ENCODE measurements at regions not wholly inside any gene's neighbourhood (a gene's known extent, or its start where the extent isn't known, plus 50 kb on each side); places are given as distances from the start of the nearest gene placed in this dataset.

DNA sequence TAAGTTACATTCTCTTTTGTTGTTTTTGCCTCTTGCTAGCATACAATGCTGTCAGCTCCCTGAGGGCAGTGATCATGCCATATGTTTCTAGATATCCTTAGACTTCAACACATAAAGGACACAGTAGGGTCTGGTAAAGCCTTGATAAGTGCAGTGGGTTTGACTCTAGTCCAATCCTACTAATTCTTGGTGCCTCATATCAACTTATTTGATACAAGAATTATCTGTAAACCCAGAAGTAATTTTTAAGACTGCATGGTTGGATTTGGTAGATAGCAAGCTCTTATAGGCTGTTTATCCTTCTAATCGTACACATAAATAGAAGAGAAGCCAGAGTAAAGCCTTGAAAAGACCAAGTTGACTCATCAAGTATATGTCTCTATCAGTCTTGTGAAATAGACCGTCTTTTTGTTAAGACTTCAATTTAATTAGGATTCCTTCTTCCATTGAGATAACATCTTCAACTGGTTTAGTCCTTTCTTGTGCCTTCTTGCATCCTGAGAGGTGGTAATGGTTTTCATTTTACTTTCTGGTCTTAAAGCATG is 265.6 kb upstream of the CDIN1 start:
- DNase-seq = no peak

DNA sequence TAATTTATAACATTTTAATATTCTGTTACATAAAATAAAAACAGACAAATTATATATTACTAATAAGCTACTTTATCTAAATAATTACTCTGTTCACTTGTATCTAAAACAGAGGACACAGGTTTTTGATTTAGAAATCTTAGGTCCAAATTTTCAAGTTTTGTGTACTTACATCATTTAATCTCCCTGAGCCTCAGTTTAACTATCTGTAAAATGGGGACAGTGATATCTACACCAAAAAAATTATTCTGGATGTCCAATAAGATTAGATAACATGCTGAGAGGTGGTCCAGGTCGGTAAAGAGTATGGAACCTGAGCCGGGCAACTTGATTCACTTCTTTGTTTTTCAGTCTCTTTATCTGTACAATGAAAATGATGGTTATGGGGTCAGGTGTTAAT is 263.8 kb upstream of the CDIN1 start:
- DNase-seq = no peak

DNA sequence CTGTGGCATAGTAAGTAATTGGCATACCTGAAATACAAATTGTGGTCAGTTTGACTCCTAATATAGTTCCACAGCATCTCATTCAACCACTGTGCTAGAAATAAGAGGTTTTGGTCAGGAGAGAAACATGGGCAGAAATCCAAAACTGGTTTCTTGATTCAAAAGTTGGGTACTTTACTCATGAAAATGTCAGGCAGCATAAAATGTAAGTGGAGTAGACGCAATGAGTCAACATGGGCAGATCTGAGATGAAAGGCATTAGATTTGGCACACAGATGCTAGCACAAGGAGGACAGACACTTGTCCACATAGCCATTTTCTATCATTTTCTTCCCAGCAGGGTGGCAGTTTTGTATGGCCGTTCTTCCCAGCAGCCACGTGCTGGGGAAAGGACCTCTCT is 255.8 kb upstream of the CDIN1 start:
- DNase-seq = no peak

DNA sequence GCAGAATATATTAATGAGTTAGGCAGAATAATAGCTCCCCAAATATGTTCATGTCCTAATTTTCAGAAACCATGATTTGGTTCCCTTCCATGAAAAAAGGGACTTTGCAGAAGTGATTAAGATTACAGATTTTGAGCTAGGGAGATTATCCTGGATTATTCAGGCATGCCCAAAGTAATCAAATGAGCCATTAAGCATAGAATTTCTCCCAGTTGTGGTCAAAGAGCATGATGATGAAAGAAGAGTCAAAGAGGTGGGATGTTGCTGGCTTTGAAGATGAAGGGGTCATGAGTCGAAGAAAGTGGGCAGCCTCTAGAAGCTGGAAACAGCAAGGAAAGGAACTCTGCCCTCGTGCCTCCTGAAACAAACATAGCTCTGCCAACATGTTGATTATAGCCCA is 254.2 kb upstream of the CDIN1 start:
- DNase-seq = no peak

DNA sequence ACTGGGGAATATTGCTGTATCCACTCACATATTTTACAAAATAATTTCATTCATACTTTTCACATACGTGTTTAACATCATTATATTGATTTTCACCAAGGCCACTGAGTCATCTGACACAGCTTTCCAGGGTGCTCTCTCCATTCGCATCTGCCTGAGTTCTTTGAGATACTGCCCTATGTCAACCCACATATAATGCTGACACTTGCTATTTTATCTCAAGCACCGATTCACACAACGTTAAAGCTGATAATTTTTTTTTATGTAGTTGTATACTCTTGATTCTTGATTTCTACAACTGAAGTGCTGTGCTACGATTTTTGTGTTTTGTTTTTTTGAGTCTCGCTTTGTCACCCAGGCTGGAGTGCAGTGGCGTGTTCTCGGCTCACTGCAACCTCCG is 249.8 kb upstream of the CDIN1 start:
- no peak for DNase-seq

DNA sequence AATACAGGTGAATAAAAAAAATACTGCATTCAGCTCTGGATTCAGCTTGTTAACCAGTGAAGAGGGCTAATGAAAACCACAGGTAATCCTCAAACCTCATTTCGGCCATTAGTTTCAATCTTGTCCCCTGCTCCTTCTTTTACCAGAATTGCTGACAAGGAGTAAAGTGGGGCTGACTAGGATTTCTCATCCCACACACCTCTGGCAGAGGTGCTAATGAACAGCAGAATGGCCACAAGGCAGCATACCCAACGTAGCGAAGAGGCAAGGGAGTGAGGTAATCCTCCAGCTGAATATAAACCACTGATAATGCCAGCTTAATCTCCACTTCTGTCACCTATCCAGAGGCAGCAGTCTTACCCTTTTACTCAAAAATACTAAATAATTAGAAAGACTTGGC is 248.8 kb upstream of the CDIN1 start:
- DNase-seq = no peak

DNA sequence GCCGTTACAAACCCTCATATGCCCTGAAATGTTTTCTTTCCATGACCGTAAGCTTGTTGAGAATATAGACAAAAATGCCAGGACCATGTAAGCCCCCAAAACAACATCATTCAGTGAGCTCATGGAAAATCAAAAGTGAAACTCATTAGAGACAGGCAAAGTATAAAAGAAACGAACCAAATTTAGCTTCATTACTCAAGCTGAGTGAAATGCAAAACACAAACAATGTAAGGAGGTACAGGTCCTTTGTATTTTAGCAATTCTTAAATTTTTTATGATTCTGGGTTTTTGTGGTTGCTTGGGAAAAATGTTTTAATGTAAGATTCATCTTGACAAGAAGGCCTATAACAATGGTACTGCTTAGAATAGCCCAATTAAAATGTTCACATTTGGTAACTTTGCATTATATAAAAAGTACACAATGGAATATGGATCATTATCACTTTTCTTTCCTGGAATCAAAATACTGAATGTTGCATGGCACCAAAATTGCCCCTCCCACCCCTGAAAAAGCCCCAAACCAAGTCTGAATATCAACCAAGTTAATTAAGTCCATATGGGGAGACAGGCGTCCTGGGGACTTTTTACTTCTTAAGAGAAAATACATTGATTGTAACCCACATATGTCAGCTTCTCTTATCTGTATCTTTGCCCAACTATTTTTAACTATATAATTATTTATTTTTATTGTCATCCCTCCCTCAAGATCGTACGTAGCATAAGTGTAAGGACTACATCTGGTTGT is 247.7 kb upstream of the CDIN1 start:
- no peak for DNase-seq

DNA sequence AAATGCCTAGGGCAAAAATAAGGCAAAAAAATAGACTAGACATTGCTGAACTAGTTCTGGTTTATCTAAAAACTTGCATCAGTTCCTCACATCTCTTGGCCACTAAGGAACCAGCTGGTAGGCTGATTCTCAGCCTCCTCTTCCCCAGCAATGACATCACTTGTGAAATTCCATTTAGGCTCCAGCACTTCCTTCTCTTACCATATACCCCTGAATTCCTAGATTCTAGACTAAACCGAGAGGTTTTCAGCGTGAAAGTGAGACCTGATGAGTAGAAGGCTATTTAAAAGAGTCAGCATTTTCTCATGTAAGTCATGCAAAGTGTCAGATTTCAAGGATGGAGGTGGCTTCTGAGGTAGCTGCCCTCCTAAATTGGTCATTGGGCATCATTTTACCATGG is 247.1 kb upstream of the CDIN1 start:
- DNase-seq = no peak

DNA sequence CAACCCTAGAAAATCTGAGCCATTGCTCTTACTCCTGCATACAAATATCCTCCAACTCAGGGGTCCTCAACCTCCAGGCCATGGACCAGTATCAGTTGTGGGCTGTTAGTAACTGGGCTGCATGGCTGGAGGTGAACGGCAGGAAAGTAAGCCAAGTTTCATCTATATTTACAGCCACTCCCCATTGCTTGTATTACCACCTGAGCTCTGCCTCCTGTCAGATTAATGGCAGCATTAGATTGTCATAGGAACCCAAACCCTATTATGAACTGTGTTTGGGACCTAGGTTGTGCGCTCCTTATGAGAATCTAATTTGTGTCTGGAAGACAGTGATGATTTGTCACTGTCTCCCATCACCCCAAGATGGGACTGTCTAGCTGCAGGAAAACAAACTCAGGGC is 246.5 kb upstream of the CDIN1 start:
- no peak for DNase-seq

DNA sequence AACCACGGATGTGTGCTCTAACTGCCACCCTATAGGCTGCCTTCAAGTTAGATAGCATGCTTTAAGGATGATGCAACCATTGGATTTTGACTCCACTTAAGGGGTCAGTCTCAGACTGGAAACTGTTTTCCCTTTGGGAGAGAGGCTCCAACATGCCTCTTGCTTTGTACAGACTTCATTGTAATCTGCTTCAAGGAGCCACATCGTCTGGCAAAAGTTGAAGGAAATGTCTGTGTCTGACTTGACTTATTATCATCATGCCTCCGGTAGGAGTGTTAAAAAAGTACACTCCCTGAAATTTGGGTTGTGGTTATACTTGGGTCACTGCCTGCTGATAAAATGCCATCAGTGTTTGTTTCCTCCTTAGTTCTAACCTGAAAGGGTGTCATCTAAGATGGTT is 245.4 kb upstream of the CDIN1 start:
- no peak for DNase-seq

DNA sequence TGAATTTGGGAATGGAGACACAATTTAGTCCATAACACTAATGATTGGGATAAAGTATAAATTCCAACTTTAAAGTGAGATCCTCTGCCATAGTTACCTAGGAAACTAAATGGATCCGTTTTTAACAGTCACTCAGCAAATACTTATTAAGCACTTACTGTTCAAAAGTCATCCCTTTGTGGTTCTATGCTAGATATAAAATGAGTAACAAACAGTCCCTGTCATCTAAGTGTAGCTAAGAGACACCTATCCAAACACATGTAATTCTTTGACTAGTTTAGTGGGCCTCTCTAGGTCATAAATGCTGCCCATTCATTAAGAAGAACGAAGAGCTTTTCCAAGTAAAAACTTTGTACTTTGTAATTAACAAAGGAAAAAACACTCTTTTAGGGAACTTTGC is 244.2 kb upstream of the CDIN1 start:
- DNase-seq = no peak

DNA sequence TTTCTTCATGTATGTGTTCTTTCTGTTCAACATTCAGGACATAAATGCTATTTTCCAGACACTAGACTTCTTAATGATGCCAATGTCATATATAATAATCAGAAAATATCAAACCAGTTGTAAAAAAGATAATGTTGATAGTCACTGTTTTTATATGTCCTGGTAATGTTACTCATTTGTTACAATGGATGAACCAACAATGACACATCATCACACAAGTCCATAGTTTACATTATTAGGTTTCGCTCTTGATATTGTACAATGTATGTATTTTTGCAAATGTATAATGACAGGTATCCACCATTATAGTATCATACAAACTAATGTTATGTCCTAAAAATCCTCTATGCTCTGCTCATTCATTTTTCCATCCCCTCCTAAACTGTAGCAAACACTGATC is 243.8 kb upstream of the CDIN1 start:
- no peak for DNase-seq

DNA sequence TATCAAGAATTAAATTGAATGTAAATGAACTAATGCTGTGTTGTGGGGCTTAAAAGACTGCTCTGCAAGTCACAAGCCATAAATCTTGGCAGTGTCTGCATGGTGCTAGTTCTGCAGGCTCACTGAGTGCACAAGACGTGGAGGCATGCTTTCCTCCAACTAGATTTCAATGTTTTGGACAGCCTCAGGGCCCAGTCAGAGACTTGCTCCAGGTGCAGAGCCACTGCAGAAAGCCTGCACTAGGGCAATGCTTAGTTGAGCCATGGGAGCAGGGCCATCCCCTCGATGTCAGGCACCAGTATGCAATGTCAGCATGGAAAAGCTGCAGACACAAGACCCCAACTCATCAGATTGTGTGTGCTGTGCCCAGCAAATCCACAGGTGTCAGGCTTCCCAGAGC is 234.5 kb upstream of the CDIN1 start:
- DNase-seq = no peak

DNA sequence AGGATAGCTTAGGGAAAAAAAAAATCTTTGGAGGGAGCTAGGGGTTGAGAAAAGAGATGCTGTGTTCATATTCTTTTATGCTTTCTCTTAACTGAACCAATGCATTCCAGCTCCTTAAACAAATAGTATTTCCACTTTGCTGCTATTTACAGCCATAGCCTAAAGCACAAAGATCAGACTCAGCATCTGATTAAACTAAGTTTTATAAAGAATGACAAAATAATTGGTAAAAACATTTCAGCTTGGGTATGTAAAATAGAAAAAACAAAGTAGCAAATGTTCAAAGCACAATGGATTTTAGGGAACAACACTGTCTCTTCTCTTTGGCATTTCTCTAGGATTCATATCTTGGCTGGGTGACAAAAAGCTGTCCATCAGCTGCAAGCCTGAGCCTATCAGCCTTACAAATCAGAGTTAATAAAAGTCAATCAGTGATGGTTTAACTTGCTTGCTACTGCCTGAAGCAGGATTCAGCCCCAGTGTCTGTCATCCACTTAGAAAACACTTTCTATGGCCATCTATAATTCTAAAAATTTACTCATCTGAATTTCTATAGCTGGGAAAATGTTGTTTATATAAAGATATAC is 232.1 kb upstream of the CDIN1 start:
- DNase-seq = no peak

DNA sequence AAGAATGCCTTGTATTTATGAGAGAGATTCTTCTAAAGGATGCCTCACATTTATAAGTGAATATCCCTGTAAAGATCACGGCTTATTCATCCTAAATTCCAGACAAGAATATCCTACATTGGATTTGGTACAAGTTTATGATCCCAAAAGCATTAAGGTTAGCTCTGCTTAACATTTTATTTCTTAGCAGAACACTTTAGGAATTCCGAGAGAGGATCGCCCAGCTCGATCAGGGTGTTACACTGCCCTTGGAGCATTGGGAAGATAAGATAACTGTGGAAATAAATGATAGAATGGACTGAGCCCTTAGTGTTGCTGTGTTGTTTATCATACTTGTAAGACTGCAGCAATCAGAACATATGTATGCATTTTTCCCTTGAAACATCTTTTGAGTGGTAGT is 223.0 kb upstream of the CDIN1 start:
- DNase-seq = no peak

DNA sequence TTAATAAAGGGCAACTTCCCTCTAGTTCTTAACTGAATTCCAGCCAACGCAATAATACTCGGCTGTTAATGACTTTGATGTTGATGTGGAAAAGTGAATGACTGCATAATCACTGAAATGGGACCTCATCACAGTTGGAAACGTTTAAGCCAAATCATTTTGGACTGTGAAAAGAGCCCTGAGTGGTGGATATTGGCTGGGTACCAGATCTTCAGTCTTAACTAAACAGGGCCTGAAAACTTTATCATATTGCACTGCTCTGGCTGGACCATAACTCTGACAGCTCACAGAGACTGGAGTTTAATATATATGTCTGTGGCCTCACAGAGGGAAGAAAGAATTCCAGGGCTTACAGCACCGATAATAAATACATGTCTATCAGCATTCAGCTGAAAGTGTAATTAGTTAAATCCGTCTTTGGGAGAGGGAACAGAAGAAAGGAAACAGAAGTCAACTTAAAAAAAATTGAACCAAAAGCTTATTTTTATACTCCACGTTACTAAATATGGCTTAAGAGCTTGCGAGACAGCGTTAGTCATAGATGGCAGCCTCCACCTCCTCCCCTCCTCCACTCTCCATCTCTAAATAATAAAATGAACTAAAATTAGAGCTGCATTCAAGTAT is 222.3 kb upstream of the CDIN1 start:
- DNase-seq = no peak

DNA sequence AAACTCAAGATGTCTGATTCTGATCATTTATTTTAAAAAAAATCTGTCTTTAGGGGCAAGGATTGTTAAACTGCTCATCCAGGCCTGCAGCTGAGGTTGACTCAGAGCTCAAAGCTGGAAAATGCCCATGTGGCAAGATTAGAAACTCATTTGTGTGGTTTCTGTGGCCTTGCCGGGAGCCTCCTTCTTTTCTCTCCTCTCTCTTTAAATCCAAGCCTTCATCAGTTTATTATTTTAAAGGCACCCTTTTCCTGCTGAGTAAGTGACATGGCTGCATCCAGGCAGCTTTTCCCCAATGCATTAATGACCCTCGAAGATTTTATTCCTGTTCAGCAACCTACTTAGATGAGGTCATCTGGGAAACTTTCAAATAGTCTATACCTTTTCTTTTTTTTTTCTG is 221.3 kb upstream of the CDIN1 start:
- DNase-seq = no peak

DNA sequence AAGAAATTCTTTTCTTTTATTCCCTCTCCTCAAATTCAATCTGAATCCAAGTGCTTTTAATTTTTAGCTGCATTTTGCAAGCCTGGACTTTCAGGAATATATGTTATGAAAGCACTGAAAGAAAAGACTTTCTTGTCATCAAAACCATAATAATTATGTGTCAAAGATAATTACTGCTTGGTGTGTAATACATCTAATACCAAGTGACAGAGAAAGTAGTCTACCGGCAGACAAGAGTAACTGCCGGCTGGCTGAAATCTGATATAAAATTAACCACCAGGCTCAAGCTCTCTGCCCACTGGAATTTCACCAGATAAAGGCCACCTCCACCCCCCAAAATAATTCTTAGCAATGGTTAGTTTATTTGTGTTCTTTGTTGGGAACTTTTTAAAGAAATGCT is 220.9 kb upstream of the CDIN1 start:
- no peak for DNase-seq

DNA sequence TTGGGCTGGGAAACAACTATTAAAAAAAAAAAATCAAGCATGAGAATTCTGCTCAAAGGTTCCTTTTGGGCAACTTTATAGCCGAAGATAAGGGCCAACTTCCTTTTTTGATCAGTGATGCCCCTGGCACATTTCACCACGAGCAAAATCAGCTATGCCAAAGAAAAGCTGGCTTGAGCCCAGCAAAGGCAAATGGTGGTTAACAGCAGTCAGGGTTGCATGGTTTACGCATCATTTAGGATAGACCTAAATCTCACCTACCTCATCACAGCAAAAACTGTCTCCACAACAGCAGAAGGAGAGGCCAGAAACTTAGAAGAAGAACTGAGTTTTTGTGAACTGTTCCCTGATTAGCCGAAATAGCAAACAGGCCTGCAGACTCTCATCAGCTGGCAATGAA is 220.1 kb upstream of the CDIN1 start:
- no peak for DNase-seq

DNA sequence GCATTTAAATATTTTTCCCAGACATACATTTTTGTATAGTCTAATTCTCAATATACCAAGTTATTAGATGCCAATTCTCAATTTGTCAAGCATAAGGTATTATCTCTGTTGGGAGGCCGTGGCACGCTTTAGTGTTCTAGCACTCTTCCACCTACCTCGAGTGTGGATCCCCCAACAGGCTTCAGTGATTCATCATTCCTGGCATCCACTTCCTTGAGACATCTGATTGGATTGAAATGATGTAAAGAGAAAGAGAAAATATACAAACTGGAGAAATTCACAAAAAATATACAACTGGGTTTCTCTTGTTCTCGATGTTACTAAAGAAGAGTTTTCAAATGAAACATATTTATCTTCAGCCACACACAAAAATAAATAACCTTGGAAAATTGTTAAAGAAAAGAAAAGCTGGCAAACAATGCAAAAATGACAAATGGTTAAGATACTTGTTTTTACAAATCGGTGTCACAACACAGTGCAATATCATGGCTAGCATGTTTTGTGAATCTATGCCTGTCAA is 218.0 kb upstream of the CDIN1 start:
- no peak for DNase-seq

DNA sequence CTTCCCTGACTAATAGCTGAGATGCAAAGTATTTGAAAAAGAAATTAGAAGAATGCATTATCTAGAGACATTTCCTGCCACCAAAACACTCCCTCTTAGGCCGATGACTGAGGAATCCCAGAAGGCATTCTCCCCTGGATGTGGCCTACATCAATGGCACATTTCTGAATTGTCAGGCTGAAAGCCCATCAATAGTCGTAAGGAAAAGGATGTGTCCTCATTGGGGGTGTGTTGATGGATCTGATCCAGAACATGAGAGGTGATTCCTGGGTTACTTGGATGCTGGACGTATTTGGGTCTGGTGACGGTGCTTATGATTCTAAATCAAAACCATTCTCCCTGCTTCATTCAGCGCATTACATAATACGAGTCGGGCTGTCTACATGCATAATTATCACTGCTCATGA is 216.9 kb upstream of the CDIN1 start:
- no peak for DNase-seq

DNA sequence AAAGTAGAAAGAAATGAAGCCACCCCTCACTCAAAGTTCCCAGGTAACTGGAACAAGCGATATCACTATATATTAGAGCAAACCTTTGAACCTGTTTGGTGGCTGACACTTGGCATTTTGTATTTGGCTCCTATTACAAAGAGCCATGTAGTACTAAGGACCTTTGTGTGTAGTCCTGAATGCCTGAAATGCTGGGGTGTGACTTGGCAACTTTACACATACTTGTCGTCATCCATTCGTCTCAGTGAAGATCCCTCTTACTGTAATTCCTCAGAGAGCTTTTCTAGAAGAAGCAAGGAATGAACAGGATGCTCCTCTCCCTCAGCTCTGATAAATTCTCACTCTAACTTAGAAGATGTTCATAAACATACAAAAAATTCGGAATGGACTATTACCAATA is 216.1 kb upstream of the CDIN1 start:
- no peak for DNase-seq

DNA sequence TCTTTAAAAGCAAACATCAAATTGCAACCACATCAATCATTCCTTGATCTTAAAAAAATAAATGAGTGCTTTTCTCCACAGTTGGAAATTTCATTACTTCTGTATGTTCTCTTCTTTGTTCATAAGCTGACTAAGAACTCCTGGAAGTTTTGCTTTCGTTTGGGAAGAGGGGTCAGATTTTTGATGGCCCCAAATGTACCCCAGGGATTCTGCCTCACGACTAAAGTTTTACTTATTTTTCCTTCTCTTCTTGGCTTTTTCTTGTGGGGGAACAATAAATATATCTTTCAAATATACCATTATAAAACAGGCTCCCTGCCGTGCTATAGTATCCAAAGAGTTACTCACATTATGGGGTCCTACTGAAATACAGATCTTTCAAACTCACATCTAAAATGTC is 215.0 kb upstream of the CDIN1 start:
- no peak for DNase-seq

DNA sequence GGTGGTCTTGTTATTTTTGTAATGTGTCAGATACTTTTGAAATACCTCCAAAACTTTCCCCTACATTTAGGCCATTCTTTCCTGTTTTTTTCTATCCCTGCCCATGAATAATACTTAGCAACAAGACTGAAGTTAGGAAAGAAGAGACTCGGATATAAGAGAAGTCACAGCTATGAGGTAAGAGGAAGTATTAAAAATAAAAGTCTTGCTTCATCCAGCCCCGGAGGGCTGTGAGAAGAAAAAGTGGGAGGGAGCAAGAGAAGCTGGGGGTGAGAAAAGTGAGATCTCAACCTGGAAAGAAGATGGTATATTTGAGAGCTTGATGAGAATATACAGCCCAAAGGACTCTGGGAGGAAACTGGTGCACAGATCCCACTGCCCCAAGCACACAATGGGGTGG is 213.5 kb upstream of the CDIN1 start:
- no peak for DNase-seq

Measured in DMS153 (cell line).